NB4 (cell line): ENCODE measurements at regions not wholly inside any gene's neighbourhood (a gene's known extent, or its start where the extent isn't known, plus 50 kb on each side); places are given as distances from the start of the nearest gene placed in this dataset.

Experiments used
- CTCF ChIP-seq: IDR thresholded peaks from one replicate; pipeline ENCODE4 v1.5.1; 2012; ENCODE audit warnings: low read depth, low read length
- MYC ChIP-seq: IDR thresholded peaks from 2 replicates; pipeline ENCODE4 v1.6.1; 2011; ENCODE audit warnings: low read depth, low read length

- TF ChIP-seq CTCF = no peak
- no peak for TF ChIP-seq MYC
Observed at GRCh38 chr11:39174965-39175364, 2284.5 kb downstream of the LRRC4C start.
